Progenitor cell of endocrine pancreas (in vitro differentiated cells): ENCODE measurements at regions not wholly inside any gene's neighbourhood (a gene's known extent, or its start where the extent isn't known, plus 50 kb on each side); places are given as distances from the start of the nearest gene placed in this dataset.

Experiments
- DNase-seq: peaks from one replicate; pipeline ENCODE4 v3.0.0; 2021; ENCODE audit warnings: low spot score; ENCODE audit not compliant: unreplicated experiment
- H3K27ac Mint-ChIP-seq: 2 replicates; pipeline ENCODE4 v1.8.0; 2021; ENCODE audit warnings: mild to moderate bottlenecking, moderate library complexity, mixed read lengths
- H3K27me3 Mint-ChIP-seq: 2 replicates; pipeline ENCODE4 v1.8.0; 2021; ENCODE audit warnings: mixed read lengths
- H3K36me3 Mint-ChIP-seq: 2 replicates; pipeline ENCODE4 v1.8.0; 2022; ENCODE audit warnings: mixed read lengths; ENCODE audit not compliant: insufficient read depth
- H3K4me1 Mint-ChIP-seq: 2 replicates; pipeline ENCODE4 v1.8.0; 2021; ENCODE audit warnings: low read depth, mixed read lengths
- H3K4me3 Mint-ChIP-seq: 2 replicates; pipeline ENCODE4 v1.8.0; 2021; ENCODE audit warnings: low read depth, mild to moderate bottlenecking, moderate library complexity, mixed read lengths
- H3K9me3 Mint-ChIP-seq: 2 replicates; pipeline ENCODE4 v1.8.0; 2021; ENCODE audit warnings: low read depth, mixed read lengths
- CTCF ChIP-seq: fragments of 200-600 bp; sonication (generic); IDR thresholded peaks from one replicate; pipeline ENCODE4 v1.5.0; 2021; ENCODE audit warnings: antibody characterized with exemption, mild to moderate bottlenecking; ENCODE audit not compliant: unreplicated experiment

- no peak for TF ChIP-seq CTCF
- peaks cover 3% of the 10 kb centered on the region for H3K4me1 Mint-ChIP-seq
- H3K9me3 Mint-ChIP-seq = peaks cover 3% of the 10 kb centered on the region
- no peak for DNase-seq
- H3K4me3 Mint-ChIP-seq = no peak overlapping the region
- no peak overlapping the region for H3K27ac Mint-ChIP-seq
- H3K27me3 Mint-ChIP-seq = no peaks in the 10 kb centered on the region
- H3K36me3 Mint-ChIP-seq = no peaks in the 10 kb centered on the region
These were observed 463.2 kb upstream of the CDH7 start for GRCh38 chr18:65287652-65288051.

GRCh38 chr18:65282096-65282495 is 468.7 kb upstream of the CDH7 start:
- Mint-ChIP-seq H3K27ac (no peak overlapping the region), H3K4me1 (no peaks in the 10 kb centered on the region), H3K27me3 (no peaks in the 10 kb centered on the region), H3K36me3 (no peaks in the 10 kb centered on the region), H3K9me3 (peaks cover 12% of the 10 kb centered on the region), H3K4me3 (no peak overlapping the region)
- no peak for DNase-seq
- no peak for TF ChIP-seq CTCF

- no peak for TF ChIP-seq CTCF
- Mint-ChIP-seq H3K27me3 (no peaks in the 10 kb centered on the region), H3K36me3 (no peaks in the 10 kb centered on the region), H3K9me3 (peaks cover 12% of the 10 kb centered on the region), H3K4me3 (no peak overlapping the region), H3K27ac (no peak overlapping the region), H3K4me1 (no peaks in the 10 kb centered on the region)
- DNase-seq = no peak
These were observed 471.0 kb upstream of the CDH7 start for GRCh38 chr18:65279668-65280305.

- DNase-seq = no peak
- Mint-ChIP-seq H3K4me1 (no peaks in the 10 kb centered on the region), H3K27ac (no peak overlapping the region), H3K4me3 (no peak overlapping the region), H3K27me3 (no peaks in the 10 kb centered on the region), H3K36me3 (no peaks in the 10 kb centered on the region), H3K9me3 (peaks cover 9% of the 10 kb centered on the region)
- no peak for TF ChIP-seq CTCF
These were observed 471.7 kb upstream of the CDH7 start for GRCh38 chr18:65278939-65279667.

GRCh38 chr18:65269375-65269774 is 481.4 kb upstream of the CDH7 start:
- Mint-ChIP-seq H3K9me3 (no peaks in the 10 kb centered on the region), H3K27ac (no peak overlapping the region), H3K4me3 (no peak overlapping the region), H3K27me3 (no peaks in the 10 kb centered on the region), H3K4me1 (peaks cover 3% of the 10 kb centered on the region), H3K36me3 (no peaks in the 10 kb centered on the region)
- no peak for DNase-seq
- no peak for TF ChIP-seq CTCF
